Adrenal gland (tissue), 9 donors: ENCODE measurements at regions not wholly inside any gene's neighbourhood (a gene's known extent, or its start where the extent isn't known, plus 50 kb on each side); places are given as distances from the start of the nearest gene placed in this dataset.

Source experiments
- DNase-seq, 7 donors: peaks; one replicate each; pipeline ENCODE4 v3.0.0-alpha.2; 2019 to 2020
- H3K27ac ChIP-seq, 5 donors: fragments of 200-600 bp; sonication (generic) in 4 of 5; 1 replicate in 3 of 5; 2 replicates in 2 of 5; pipeline versions ENCODE4 v1.5.1 to v1.8.0; 2016 to 2020; ENCODE audit warnings: mild to moderate bottlenecking in 1 of 5
- H3K27me3 ChIP-seq: fragments of 200-600 bp; 2 replicates; pipeline ENCODE4 v1.8.0; 2021
- H3K36me3 ChIP-seq, 2 donors: fragments of 200-600 bp; replicated peaks in 1 of 2; 1 replicate in 1 of 2; 2 replicates in 1 of 2; pipeline versions ENCODE4 v1.5.1 to v1.8.0; 2018 to 2022
- H3K4me1 ChIP-seq, 2 donors: fragments of 200-600 bp; replicated peaks in 1 of 2; 1 replicate in 1 of 2; 2 replicates in 1 of 2; pipeline versions ENCODE4 v1.5.1 to v1.8.0; 2018 to 2021
- H3K4me3 ChIP-seq, 4 donors: fragments of 200-600 bp; sonication (generic) in 3 of 4; one replicate each; pipeline ENCODE4 v1.5.1; 2016 to 2018
- H3K9me3 ChIP-seq, 3 donors: fragments of 200-600 bp; sonication (generic) in 1 of 3; replicated peaks in 1 of 3; 1 replicate in 2 of 3; 2 replicates in 1 of 3; pipeline versions ENCODE4 v1.5.1 to v1.8.0; 2016 to 2021
- CTCF ChIP-seq, 6 experiments: fragments of 450-650 bp in 4 of 6; fragments of 200-600 bp in 2 of 6; sonication (generic) in 1 of 6; IDR thresholded peaks; 1 replicate in 5 of 6; 2 replicates in 1 of 6; pipeline versions ENCODE4 v1.5.1 to v1.8.0; 2016 to 2021; ENCODE audit warnings: antibody characterized with exemption in 6 of 6, mild to moderate bottlenecking in 2 of 6, moderate library complexity in 1 of 6
- POLR2A ChIP-seq, 2 donors: fragments of 450-650 bp; IDR thresholded peaks; one replicate each; pipeline ENCODE4 v1.6.1; 2017; ENCODE audit warnings: antibody characterized with exemption in 2 of 2, mild to moderate bottlenecking in 2 of 2, moderate library complexity in 1 of 2
- WGBS, 4 donors: extraction: QIAGEN DNeasy Blood & Tissue Kit in 2 of 4; methylation state at CpG; one replicate each; pipeline versions ENCODE4 v1.1.5 to v1.1.7; 2013 to 2017; 5-methylcytosine and 5-hydroxymethylcytosine counted together
- intact Hi-C, 2 donors: fragments of 100-400 bp; cut with DNase I; formaldehyde crosslinking; loops; one replicate each; pipeline versions ENCODE4 v1.14.1 to v1.15.0; 2022 to 2023
- donor health status: healthy with polysubstance abuse.
- donor health status: Bipolar disorder and iron deficiency.
- donor health status: DM: yes; HTN: yes; CAD: no.
- donor health status: DM: no; HTN: no; CAD: no.
- donor health status: DM: no; HTN: no; CAD: no.

DNA sequence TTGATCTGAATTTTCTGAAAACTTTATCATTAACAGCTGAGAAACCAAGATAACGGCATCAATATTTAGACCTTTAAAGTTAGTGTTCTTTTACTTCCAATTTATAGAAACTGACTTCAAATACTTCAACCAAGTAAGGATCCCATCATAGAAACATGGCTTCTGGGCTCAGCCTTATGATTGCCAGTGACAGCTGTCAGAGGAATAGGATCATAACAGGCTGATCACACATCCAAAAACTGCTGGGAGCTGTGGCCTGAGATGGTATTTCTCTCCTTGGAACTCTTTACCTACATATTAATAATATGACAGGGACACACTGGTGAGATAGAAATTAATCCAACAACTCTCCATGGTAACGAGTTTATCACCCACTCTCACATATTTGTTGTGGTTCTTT, 448.3 kb upstream of the NMUR2 start:
- no peak for DNase-seq
- Histone ChIP-seq H3K4me1 (no peaks in the 10 kb centered on the region), H3K27ac (no peak overlapping the region), H3K4me3 (no peak overlapping the region), H3K9me3 (no peaks in the 10 kb centered on the region), H3K27me3 (no peaks in the 10 kb centered on the region), H3K36me3 (no peaks in the 10 kb centered on the region)
- WGBS, 4 donors: 31 to 68% (median 63%) methylated on average over 2 of the region's 2 CpGs
- TF ChIP-seq POLR2A (IDR thresholded peaks at IDR 0.05) (no peak), CTCF (IDR thresholded peaks at IDR 0.05) (no peak)
- intact Hi-C loops: no loop called here

DNA sequence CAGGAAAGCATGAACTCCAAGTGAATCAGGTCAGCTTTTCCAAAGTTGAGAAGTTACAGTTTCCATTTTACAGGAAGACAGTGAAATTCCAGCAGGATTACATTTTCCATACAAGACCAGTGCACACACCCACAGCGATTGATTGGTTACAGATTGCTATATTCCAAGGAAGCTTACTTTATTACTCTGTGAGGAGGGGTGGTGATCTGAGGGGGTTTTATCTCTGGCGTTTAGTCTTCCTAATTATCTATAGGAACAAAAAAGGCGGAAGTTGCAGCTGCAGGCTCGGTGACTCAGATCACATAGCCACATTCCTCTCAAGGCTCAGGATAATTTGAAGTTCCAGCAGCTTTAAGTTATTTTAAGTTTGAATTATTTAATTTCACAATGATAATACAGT, 450.4 kb upstream of the NMUR2 start:
- Histone ChIP-seq H3K27ac (no peak overlapping the region), H3K27me3 (no peaks in the 10 kb centered on the region), H3K36me3 (no peaks in the 10 kb centered on the region), H3K9me3 (no peaks in the 10 kb centered on the region), H3K4me3 (no peak overlapping the region), H3K4me1 (no peaks in the 10 kb centered on the region)
- no peak for DNase-seq
- WGBS, 4 donors: 64 to 71% (median 71%) methylated on average over 4 of the region's 4 CpGs
- TF ChIP-seq POLR2A (IDR thresholded peaks at IDR 0.05) (no peak), CTCF (IDR thresholded peaks at IDR 0.05) (no peak)
- intact Hi-C loops: no loop called here

GRCh38 chr5:152861231-152861630, 456.2 kb upstream of the NMUR2 start:
- TF ChIP-seq POLR2A (IDR thresholded peaks at IDR 0.05) (no peak), CTCF (IDR thresholded peaks at IDR 0.05) (no peak)
- H3K36me3 ChIP-seq: no peaks in the 10 kb centered on the region
- H3K4me3 ChIP-seq: no peak overlapping the region
- no peak overlapping the region for H3K27ac ChIP-seq
- no peak for DNase-seq
- H3K27me3 ChIP-seq: no peaks in the 10 kb centered on the region
- no peaks in the 10 kb centered on the region for H3K9me3 ChIP-seq
- H3K4me1 ChIP-seq: no peaks in the 10 kb centered on the region
- 69 to 89% (median 79%) methylated on average over 3 of the region's 3 CpGs for WGBS, 4 donors
- intact Hi-C loops: no loop called here

GRCh38 chr5:152864447-152864846, 459.4 kb upstream of the NMUR2 start:
- no peak for DNase-seq
- no peaks in the 10 kb centered on the region for H3K9me3 ChIP-seq
- no peaks in the 10 kb centered on the region for H3K27me3 ChIP-seq
- TF ChIP-seq POLR2A (IDR thresholded peaks at IDR 0.05): no peak
- no peak for TF ChIP-seq CTCF (IDR thresholded peaks at IDR 0.05)
- intact Hi-C loops: no loop called here
- no peak overlapping the region for H3K27ac ChIP-seq
- H3K4me3 ChIP-seq: no peak overlapping the region
- H3K36me3 ChIP-seq: no peaks in the 10 kb centered on the region
- WGBS, 4 donors: 57 to 60% (median 58%) methylated on average over 3 of the region's 3 CpGs
- H3K4me1 ChIP-seq: no peaks in the 10 kb centered on the region
